Motor neuron (in vitro differentiated cells): ENCODE measurements at regions not wholly inside any gene's neighbourhood (a gene's known extent, or its start where the extent isn't known, plus 50 kb on each side); places are given as distances from the start of the nearest gene placed in this dataset.
"Not testable (repeated sequence)": the region's sequence is repeated elsewhere in the genome, so short reads cannot be mapped to it uniquely, and the experiment has no call there.

Experiments used
- ATAC-seq, 8 experiments: fragments of 200-7000 bp; cut with Tn5 transposase; replicated peaks in 6 of 8; 2 replicates each; pipeline ENCODE4 v1.8.0; 2021; ENCODE audit warnings: mild to moderate bottlenecking in 8 of 8, moderate library complexity in 8 of 8
- H3K27ac ChIP-seq, 2 donors: fragments of 250-450 bp; sonication (Bioruptor Pico); 2 replicates each; pipeline ENCODE4 v1.9.0; 2021; ENCODE audit warnings: antibody characterized with exemption in 2 of 2, mild to moderate bottlenecking in 2 of 2, moderate library complexity in 1 of 2
- H3K4me1 ChIP-seq, 2 donors: fragments of 250-450 bp; sonication (Bioruptor Pico); replicated peaks in 1 of 2; 2 replicates each; pipeline ENCODE4 v1.6.1; 2021; ENCODE audit warnings: antibody characterized with exemption in 2 of 2, mild to moderate bottlenecking in 2 of 2, moderate library complexity in 1 of 2
- H3K4me3 ChIP-seq, 5 donors: fragments of 250-450 bp; sonication (Bioruptor Pico); 2 replicates each; pipeline ENCODE4 v1.9.0; 2021; ENCODE audit warnings: antibody characterized with exemption in 5 of 5, mild to moderate bottlenecking in 5 of 5, moderate library complexity in 4 of 5
- WGBS, 10 experiments: fragments of 450-650 bp; shearing (Covaris generic); methylation state at CpG; one replicate each; pipeline ENCODE4 v1.0.0; 2022; 5-methylcytosine and 5-hydroxymethylcytosine counted together
- in situ Hi-C, 9 experiments: fragments of 400-800 bp; cut with MboI; loops; one replicate each; pipeline ENCODE4 v1.15.0; 2021; ENCODE audit warnings: low sequenced_read_pairs in 9 of 9, low pct_unique_long_range_greater_than_20kb in 2 of 9; ENCODE audit not compliant: unreplicated experiment in 9 of 9

- Histone ChIP-seq H3K4me3 (no peak overlapping the region), H3K4me1 (peaks cover 2 to 7% of the 10 kb centered on the region in 2 donors), H3K27ac (no peak overlapping the region)
- in situ Hi-C loops = loop anchor here in 2 of 9 experiments (25.0 kb wide), 2 partner anchors 390 to 415 kb away; partner anchors contain the start of gene MMRN1 (in 1 of the 2)
- 0 to 100% (median 82%) methylated on average over 1 to 4 of the region's 4 CpGs; no CpG with 5 or more reads in 2 of the 10 experiments for WGBS, 10 experiments
- ATAC-seq = no peak
Observed at GRCh38 chr4:89497517-89498308, 190.1 kb upstream of the GPRIN3 start.

- H3K4me1 ChIP-seq = peaks cover 11 to 16% of the 10 kb centered on the region in 2 donors
- in situ Hi-C loops = loop anchor here in 2 of 9 experiments (25.0 kb wide), 2 partner anchors 390 to 415 kb away; partner anchors contain the start of gene MMRN1 (in 1 of the 2)
- no peak for ATAC-seq
- no peak overlapping the region for H3K4me3 ChIP-seq
- 60 to 100% (median 76%) methylated on average over 1 of the region's 1 CpG; no CpG with 5 or more reads in 4 of the 10 experiments for WGBS, 10 experiments
- no peak overlapping the region for H3K27ac ChIP-seq
Observed at GRCh38 chr4:89496851-89497250, 189.3 kb upstream of the GPRIN3 start.

- Histone ChIP-seq H3K27ac (no peak overlapping the region), H3K4me1 (peaks cover 12 to 26% of the 10 kb centered on the region in 2 donors), H3K4me3 (no peak overlapping the region)
- ATAC-seq = no peak
- in situ Hi-C loops = loop anchor here in 2 of 9 experiments (25.0 kb wide), 2 partner anchors 394 to 419 kb away; partner anchors contain the start of gene MMRN1 (in 1 of the 2)
- WGBS, 10 experiments = 39 to 100% (median 100%) methylated on average over 1 to 3 of the region's 3 CpGs; no CpG with 5 or more reads in 2 of the 10 experiments
Observed at GRCh38 chr4:89493367-89493766, 185.8 kb upstream of the GPRIN3 start.

- in situ Hi-C loops = loop anchor here in 2 of 9 experiments (25.0 kb wide), 2 partner anchors 395 to 420 kb away; partner anchors contain the start of gene MMRN1 (in 1 of the 2)
- H3K4me3 ChIP-seq = no peak overlapping the region
- peak in 4 of 8 experiments; percentile 30 to 54 (median 46) for ATAC-seq
- peaks cover 12 to 26% of the 10 kb centered on the region in 2 donors for H3K4me1 ChIP-seq
- peak overlapping the region in 1 of 2 donors; percentile 30 for H3K27ac ChIP-seq
- WGBS, 10 experiments = 0 to 91% (median 77%) methylated on average over 1 to 4 of the region's 4 CpGs
Observed at GRCh38 chr4:89492581-89493071, 185.0 kb upstream of the GPRIN3 start.

GRCh38 chr4:89491761-89492160, 184.2 kb upstream of the GPRIN3 start:
- in situ Hi-C loops = loop anchor here in 2 of 9 experiments (25.0 kb wide), 2 partner anchors 396 to 421 kb away; partner anchors contain the start of gene MMRN1 (in 1 of the 2)
- peak overlapping the region; percentile 30 to 41 for H3K27ac ChIP-seq
- peaks cover 12 to 26% of the 10 kb centered on the region in 2 donors for H3K4me1 ChIP-seq
- ATAC-seq = peak in 5 of 8 experiments; percentile 68 to 95 (median 85)
- 0 to 63% (median 29%) methylated on average over 1 to 3 of the region's 3 CpGs for WGBS, 10 experiments
- H3K4me3 ChIP-seq = no peak overlapping the region

- in situ Hi-C loops = loop anchor here in 2 of 9 experiments (25.0 kb wide), 2 partner anchors 397 to 422 kb away; partner anchors contain the start of gene MMRN1 (in 1 of the 2)
- 90 to 100% (median 100%) methylated on average over 1 to 4 of the region's 35 CpGs; no CpG with 5 or more reads in 7 of the 10 experiments for WGBS, 10 experiments
- ATAC-seq, H3K4me3 ChIP-seq, H3K27ac ChIP-seq: not testable (repeated sequence)
- H3K4me1 ChIP-seq = peaks cover 12 to 26% of the 10 kb centered on the region in 2 donors
Observed at GRCh38 chr4:89489921-89490431, 182.4 kb upstream of the GPRIN3 start.

GRCh38 chr4:89489338-89489771, 181.8 kb upstream of the GPRIN3 start:
- Histone ChIP-seq H3K4me1 (peaks cover 12 to 26% of the 10 kb centered on the region in 2 donors), H3K27ac (no peak overlapping the region), H3K4me3 (no peak overlapping the region)
- in situ Hi-C loops = loop anchor here in 2 of 9 experiments (25.0 kb wide), 2 partner anchors 398 to 423 kb away; partner anchors contain the start of gene MMRN1 (in 1 of the 2)
- ATAC-seq = peak in 2 of 8 experiments; percentile 24 to 42
- 49 to 100% (median 80%) methylated on average over 1 to 10 of the region's 13 CpGs; no CpG with 5 or more reads in 1 of the 10 experiments for WGBS, 10 experiments

GRCh38 chr4:89488736-89489135, 181.1 kb upstream of the GPRIN3 start:
- 69 to 100% (median 94%) methylated on average over 1 to 3 of the region's 3 CpGs for WGBS, 10 experiments
- no peak for ATAC-seq

GRCh38 chr4:89486673-89487072, 179.1 kb upstream of the GPRIN3 start:
- H3K27ac ChIP-seq = no peak overlapping the region
- in situ Hi-C loops = loop anchor here in 2 of 9 experiments (25.0 kb wide), 2 partner anchors 401 to 426 kb away; partner anchors contain the start of gene MMRN1 (in 1 of the 2)
- H3K4me3 ChIP-seq = no peak overlapping the region
- peaks cover 0 to 9% of the 10 kb centered on the region in 2 donors for H3K4me1 ChIP-seq
- ATAC-seq = no peak

More at GRCh38 chr4:89488736-89489135, 181.1 kb upstream of the GPRIN3 start:
- peaks cover 12 to 26% of the 10 kb centered on the region in 2 donors for H3K4me1 ChIP-seq
- in situ Hi-C loops = loop anchor here in 2 of 9 experiments (25.0 kb wide), 2 partner anchors 399 to 424 kb away; partner anchors contain the start of gene MMRN1 (in 1 of the 2)
- no peak overlapping the region for H3K4me3 ChIP-seq
- H3K27ac ChIP-seq = no peak overlapping the region

GRCh38 chr4:89486042-89486441, 178.4 kb upstream of the GPRIN3 start:
- Histone ChIP-seq H3K27ac (no peak overlapping the region), H3K4me3 (no peak overlapping the region), H3K4me1 (peaks cover 0 to 2% of the 10 kb centered on the region in 2 donors)
- in situ Hi-C loops = loop anchor here in 2 of 9 experiments (25.0 kb wide), 2 partner anchors 401 to 426 kb away; partner anchors contain the start of gene MMRN1 (in 1 of the 2)
- WGBS, 10 experiments = 4 to 86% (median 44%) methylated on average over 2 to 3 of the region's 3 CpGs; no CpG with 5 or more reads in 3 of the 10 experiments
- peak in 7 of 8 experiments; percentile 49 to 84 (median 59) for ATAC-seq

- peak in 2 of 8 experiments; percentile 59 to 69 for ATAC-seq
- WGBS, 10 experiments = 5 to 92% (median 74%) methylated on average over 1 to 2 of the region's 2 CpGs; no CpG with 5 or more reads in 3 of the 10 experiments
- no peak overlapping the region for H3K4me3 ChIP-seq
- in situ Hi-C loops = loop anchor here in 2 of 9 experiments (25.0 kb wide), 2 partner anchors 403 to 428 kb away; partner anchors contain the start of gene MMRN1 (in 1 of the 2)
- H3K27ac ChIP-seq = no peak overlapping the region
- no peaks in the 10 kb centered on the region for H3K4me1 ChIP-seq
Observed at GRCh38 chr4:89483833-89484232, 176.2 kb upstream of the GPRIN3 start.

GRCh38 chr4:89482926-89483595, 175.5 kb upstream of the GPRIN3 start:
- WGBS, 10 experiments = 59 to 100% (median 94%) methylated on average over 3 to 8 of the region's 8 CpGs; no CpG with 5 or more reads in 2 of the 10 experiments
- no peak overlapping the region for H3K4me3 ChIP-seq
- ATAC-seq = no peak
- in situ Hi-C loops = loop anchor here in 2 of 9 experiments (25.0 kb wide), 2 partner anchors 404 to 429 kb away; partner anchors contain the start of gene MMRN1 (in 1 of the 2)
- no peaks in the 10 kb centered on the region for H3K4me1 ChIP-seq
- no peak overlapping the region for H3K27ac ChIP-seq
